Smooth muscle cell (in vitro differentiated cells): ENCODE measurements at regions not wholly inside any gene's neighbourhood (a gene's known extent, or its start where the extent isn't known, plus 50 kb on each side); places are given as distances from the start of the nearest gene placed in this dataset.

ENCODE experiments used
- DNase-seq: peaks from one replicate; lab custom pipeline; 2025; ENCODE audit not compliant: unreplicated experiment; lab: John Stamatoyannopoulos, UW
- H2AFZ ChIP-seq: fragments of 200-600 bp; sonication (generic); 2 replicates; pipeline ENCODE4 v1.6.0; 2016; ENCODE audit warnings: antibody characterized with exemption, low read depth, mild to moderate bottlenecking
- H3F3A ChIP-seq: fragments of 200-600 bp; sonication (generic); 2 replicates; pipeline ENCODE4 v1.6.0; 2017; ENCODE audit warnings: antibody characterized with exemption, low read depth
- H3K27ac ChIP-seq: fragments of 200-600 bp; sonication (generic); 2 replicates; pipeline ENCODE4 v1.5.1; 2016; ENCODE audit warnings: low read depth, mild to moderate bottlenecking
- H3K27me3 ChIP-seq: fragments of 200-600 bp; sonication (generic); 2 replicates; pipeline ENCODE4 v1.6.1; 2016; ENCODE audit warnings: low read depth, mild to moderate bottlenecking
- H3K36me3 ChIP-seq: fragments of 200-600 bp; sonication (generic); 2 replicates; pipeline ENCODE4 v1.5.1; 2016; ENCODE audit warnings: low read depth
- H3K4me1 ChIP-seq: fragments of 200-600 bp; sonication (generic); 2 replicates; pipeline ENCODE4 v1.5.1; 2016; ENCODE audit warnings: low read depth
- H3K4me2 ChIP-seq: fragments of 200-600 bp; sonication (generic); 2 replicates; pipeline ENCODE4 v1.6.0; 2016; ENCODE audit warnings: mild to moderate bottlenecking
- H3K4me3 ChIP-seq: fragments of 200-600 bp; sonication (generic); 2 replicates; pipeline ENCODE4 v1.5.1; 2016; ENCODE audit warnings: mild to moderate bottlenecking
- H3K79me2 ChIP-seq: fragments of 200-600 bp; sonication (generic); 2 replicates; pipeline ENCODE4 v1.6.0; 2016; ENCODE audit warnings: low read depth, mild to moderate bottlenecking
- H3K9ac ChIP-seq: fragments of 200-600 bp; sonication (generic); 2 replicates; pipeline ENCODE4 v1.6.0; 2016; ENCODE audit warnings: low read depth
- H3K9me3 ChIP-seq: fragments of 200-600 bp; sonication (generic); replicated peaks from 2 replicates; pipeline ENCODE4 v1.5.1; 2016; ENCODE audit warnings: low read depth
- H4K20me1 ChIP-seq: fragments of 200-600 bp; sonication (generic); 2 replicates; pipeline ENCODE4 v1.6.0; 2016; ENCODE audit warnings: low read depth
- CTCF ChIP-seq: fragments of 200-600 bp; sonication (generic); IDR thresholded peaks from 2 replicates; pipeline ENCODE4 v1.5.1; 2017; ENCODE audit warnings: borderline replicate concordance, mild to moderate bottlenecking, antibody characterized with exemption; ENCODE audit not compliant: insufficient read depth, poor library complexity, severe bottlenecking
- WGBS: methylation state at CpG from one replicate; pipeline ENCODE4 v1.1.7; 2016; ENCODE audit warnings: low lambda C conversion rate; 5-methylcytosine and 5-hydroxymethylcytosine counted together

GRCh38 chr2:175631245-175631623, 370.8 kb downstream of the LNPK start:
- H3K4me2 ChIP-seq = peak overlapping the region; percentile 70
- no peak overlapping the region for H2AFZ ChIP-seq
- H3F3A ChIP-seq = peaks cover 12% of the 10 kb centered on the region
- peak overlapping the region; percentile 17 for H3K9ac ChIP-seq
- no peaks in the 10 kb centered on the region for H3K79me2 ChIP-seq
- H4K20me1 ChIP-seq = no peaks in the 10 kb centered on the region
- H3K4me1 ChIP-seq = peaks cover 19% of the 10 kb centered on the region
- H3K27ac ChIP-seq = peak overlapping the region; percentile 84
- H3K9me3 ChIP-seq = no peaks in the 10 kb centered on the region
- DNase-seq = no peak
- H3K4me3 ChIP-seq = no peak overlapping the region
- no peak for TF ChIP-seq CTCF
- no peaks in the 10 kb centered on the region for H3K36me3 ChIP-seq
- no peaks in the 10 kb centered on the region for H3K27me3 ChIP-seq

- no peak for TF ChIP-seq CTCF
- H3K4me2 ChIP-seq = peak overlapping the region; percentile 70
- peak overlapping the region; percentile 84 for H3K27ac ChIP-seq
These were observed 371.5 kb downstream of the LNPK start for GRCh38 chr2:175630280-175631244.

GRCh38 chr2:175628243-175628642, 373.8 kb downstream of the LNPK start:
- H3K79me2 ChIP-seq = no peaks in the 10 kb centered on the region
- H4K20me1 ChIP-seq = no peaks in the 10 kb centered on the region
- H3F3A ChIP-seq = peaks cover 26% of the 10 kb centered on the region
- peak overlapping the region; percentile 29 for H3K4me2 ChIP-seq
- DNase-seq = no peak
- H3K4me1 ChIP-seq = peaks cover 33% of the 10 kb centered on the region
- H2AFZ ChIP-seq = no peak overlapping the region
- H3K27ac ChIP-seq = peak overlapping the region; percentile 98
- TF ChIP-seq CTCF = no peak
- no peaks in the 10 kb centered on the region for H3K9me3 ChIP-seq
- no peak overlapping the region for H3K4me3 ChIP-seq
- H3K27me3 ChIP-seq = no peaks in the 10 kb centered on the region
- H3K9ac ChIP-seq = peak overlapping the region; percentile 69
- H3K36me3 ChIP-seq = no peaks in the 10 kb centered on the region

More at GRCh38 chr2:175630280-175631244, 371.5 kb downstream of the LNPK start:
- no peaks in the 10 kb centered on the region for H3K27me3 ChIP-seq
- no peaks in the 10 kb centered on the region for H4K20me1 ChIP-seq
- peaks cover 16% of the 10 kb centered on the region for H3F3A ChIP-seq
- DNase-seq = no peak
- 68% methylated on average over 15 of the region's 15 CpGs for WGBS
- no peak overlapping the region for H3K4me3 ChIP-seq
- H3K9ac ChIP-seq = peak overlapping the region; percentile 17
- H3K4me1 ChIP-seq = peaks cover 19% of the 10 kb centered on the region
- H2AFZ ChIP-seq = no peak overlapping the region
- no peaks in the 10 kb centered on the region for H3K9me3 ChIP-seq
- no peaks in the 10 kb centered on the region for H3K79me2 ChIP-seq
- no peaks in the 10 kb centered on the region for H3K36me3 ChIP-seq

GRCh38 chr2:175627405-175627804, 374.7 kb downstream of the LNPK start:
- Histone ChIP-seq H3F3A (peaks cover 26% of the 10 kb centered on the region), H3K4me2 (peak overlapping the region; percentile 63), H3K4me3 (no peak overlapping the region), H3K27me3 (no peaks in the 10 kb centered on the region), H3K9ac (peak overlapping the region; percentile 83), H2AFZ (no peak overlapping the region), H3K36me3 (no peaks in the 10 kb centered on the region), H3K27ac (peak overlapping the region; percentile 98), H4K20me1 (no peaks in the 10 kb centered on the region), H3K79me2 (no peaks in the 10 kb centered on the region), H3K4me1 (peaks cover 33% of the 10 kb centered on the region), H3K9me3 (no peaks in the 10 kb centered on the region)
- no peak for TF ChIP-seq CTCF
- no peak for DNase-seq
